ENCODE measurements at regions not wholly inside any gene's neighbourhood (a gene's known extent, or its start where the extent isn't known, plus 50 kb on each side); places are given as distances from the start of the nearest gene placed in this dataset.

DNA sequence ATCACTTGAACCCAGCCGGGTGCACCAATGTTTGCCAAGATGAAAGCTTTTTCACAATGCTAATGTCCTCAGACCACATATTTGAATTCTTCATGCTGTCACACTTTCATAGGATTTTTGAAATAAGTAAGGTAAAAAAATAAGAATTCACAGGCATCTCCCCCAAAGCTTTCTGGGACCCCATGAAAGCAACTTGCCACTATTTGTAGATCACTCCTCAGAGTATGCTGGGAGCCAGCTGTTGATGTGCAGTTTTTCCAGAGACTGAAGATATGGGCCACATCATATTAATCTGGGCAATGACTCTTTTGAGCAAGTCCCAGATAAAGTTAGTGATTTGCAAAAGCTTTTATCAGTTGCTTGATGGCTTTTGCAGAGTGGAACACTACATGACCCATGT is 507.9 kb downstream of the RASEF start:
- intact Hi-C loops (cut with micrococcal nuclease) = no loop called here
- Histone ChIP-seq H3K9me1 (ENCODE audit: control insufficient read depth, insufficient read depth, low read length) (no peaks in the 10 kb centered on the region), H3K27ac (ENCODE audit: extremely low read depth, low read depth, low read length) (no peak overlapping the region), H3K9me3 (replicated peaks; ENCODE audit: control insufficient read depth, insufficient read depth, low read depth, low read length) (no peaks in the 10 kb centered on the region), H3K9ac (ENCODE audit: insufficient read depth in 1 of 2, low read depth in 2 of 2, low read length in 2 of 2) (no peak overlapping the region), H3K36me3 (ENCODE audit: control insufficient read depth, insufficient read depth, low read length) (no peaks in the 10 kb centered on the region), H4K20me1 (replicated peaks; ENCODE audit: control insufficient read depth, insufficient read depth, low read length) (no peaks in the 10 kb centered on the region), H3K4me2 (ENCODE audit: insufficient read depth, low read length) (no peak overlapping the region), H3K79me2 (ENCODE audit: control insufficient read depth, insufficient read depth, low read length) (no peaks in the 10 kb centered on the region), H2AFZ (ENCODE audit: low read depth, low read length) (no peak overlapping the region), H3K4me1 (replicated peaks in 1 of 2; ENCODE audit: control insufficient read depth in 2 of 2, insufficient read depth in 2 of 2, low read length in 2 of 2) (no peaks in the 10 kb centered on the region), H3K4me3 (no peak overlapping the region), H3K27me3 (ENCODE audit: control insufficient read depth in 2 of 2, insufficient read depth in 2 of 2, low read length in 2 of 2) (no peaks in the 10 kb centered on the region)
- ATAC-seq (no peak), DNase-seq (ENCODE audit: extremely low read depth in 1 of 4, low spot score in 3 of 4) (no peak), FAIRE-seq (no peak)
- POLR2A ChIA-PET = no interaction called here
- CTCF ChIA-PET (ENCODE audit: low intra/inter-chr PET ratio) = no interaction called here
- in situ Hi-C loops (cut with MboI) = no loop called here
- 9% methylated on average over 1 of the region's 1 CpG for WGBS (ENCODE audit: insufficient coverage, low coverage, missing lambda C conversion rate)
- BruUV-seq (replicated peaks) = no TSS peak
- TF ChIP-seq, protein P1, sequence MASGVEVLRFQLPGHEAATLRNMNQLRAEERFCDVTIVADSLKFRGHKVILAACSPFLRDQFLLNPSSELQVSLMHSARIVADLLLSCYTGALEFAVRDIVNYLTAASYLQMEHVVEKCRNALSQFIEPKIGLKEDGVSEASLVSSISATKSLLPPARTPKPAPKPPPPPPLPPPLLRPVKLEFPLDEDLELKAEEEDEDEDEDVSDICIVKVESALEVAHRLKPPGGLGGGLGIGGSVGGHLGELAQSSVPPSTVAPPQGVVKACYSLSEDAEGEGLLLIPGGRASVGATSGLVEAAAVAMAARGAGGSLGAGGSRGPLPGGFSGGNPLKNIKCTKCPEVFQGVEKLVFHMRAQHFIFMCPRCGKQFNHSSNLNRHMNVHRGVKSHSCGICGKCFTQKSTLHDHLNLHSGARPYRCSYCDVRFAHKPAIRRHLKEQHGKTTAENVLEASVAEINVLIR (CRISPR knock-in tag; IDR thresholded peaks at IDR 0.05) = no peak
- no peak for TF ChIP-seq ZNF764 (CRISPR knock-in tag; IDR thresholded peaks at IDR 0.05; ENCODE audit: low read depth)
- TF ChIP-seq CREB1 (IDR thresholded peaks at IDR 0.05) = no peak
- TF ChIP-seq CREB1 (CRISPR knock-in tag; IDR thresholded peaks at IDR 0.05) = no peak
- no peak for TF ChIP-seq ZNF184 (CRISPR knock-in tag; IDR thresholded peaks at IDR 0.05)
- TF ChIP-seq, protein P2, sequence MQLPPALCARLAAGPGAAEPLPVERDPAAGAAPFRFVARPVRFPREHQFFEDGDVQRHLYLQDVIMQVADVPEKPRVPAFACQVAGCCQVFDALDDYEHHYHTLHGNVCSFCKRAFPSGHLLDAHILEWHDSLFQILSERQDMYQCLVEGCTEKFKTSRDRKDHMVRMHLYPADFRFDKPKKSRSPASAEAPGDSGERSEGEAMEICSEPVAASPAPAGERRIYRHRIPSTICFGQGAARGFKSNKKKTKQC (CRISPR knock-in tag; IDR thresholded peaks at IDR 0.05) = no peak
- TF ChIP-seq CHCHD3 (CRISPR knock-in tag; IDR thresholded peaks at IDR 0.05) = no peak
- TF ChIP-seq NFXL1 (CRISPR knock-in tag; IDR thresholded peaks at IDR 0.05) = no peak
- no peak for TF ChIP-seq NCOA1 (IDR thresholded peaks at IDR 0.05; ENCODE audit: low read depth)

Measured in K562 (cell line).